ENCODE measurements at regions not wholly inside any gene's neighbourhood (a gene's known extent, or its start where the extent isn't known, plus 50 kb on each side); places are given as distances from the start of the nearest gene placed in this dataset.
A peak's percentile ranks its signal among the peaks of the same experiment; 100 is the strongest.

DNA sequence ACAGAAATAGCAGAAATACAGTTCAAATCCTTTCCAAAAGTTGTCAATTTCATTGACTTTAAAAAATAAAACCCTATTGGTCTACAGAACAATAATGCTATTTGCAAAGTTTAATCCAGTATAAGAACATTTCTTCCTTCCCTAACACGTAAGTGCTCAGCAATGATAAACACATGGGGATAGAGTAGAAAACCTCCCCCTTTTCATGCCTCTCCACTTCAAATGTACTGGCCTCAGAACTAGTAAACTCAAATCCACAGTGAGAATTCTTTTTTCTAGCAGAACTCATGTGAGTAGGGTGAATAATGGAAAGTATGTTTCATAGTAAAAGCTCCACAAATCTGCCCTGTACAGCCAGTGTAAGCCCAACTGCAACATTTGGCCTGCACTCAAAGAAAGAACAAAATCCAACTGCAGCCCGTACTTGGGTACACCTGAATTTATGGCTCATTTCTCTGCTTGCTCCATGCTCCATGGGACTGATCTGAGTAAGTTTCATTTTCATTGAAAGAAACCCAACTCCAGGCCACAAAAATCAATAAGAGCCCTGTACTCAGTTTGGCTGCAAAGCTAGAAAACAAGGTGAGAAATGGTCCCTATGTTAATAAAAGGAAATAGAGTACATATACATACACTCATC, 115.0 kb upstream of the RMDN2 start:
- DNase-seq = no peak

DNA sequence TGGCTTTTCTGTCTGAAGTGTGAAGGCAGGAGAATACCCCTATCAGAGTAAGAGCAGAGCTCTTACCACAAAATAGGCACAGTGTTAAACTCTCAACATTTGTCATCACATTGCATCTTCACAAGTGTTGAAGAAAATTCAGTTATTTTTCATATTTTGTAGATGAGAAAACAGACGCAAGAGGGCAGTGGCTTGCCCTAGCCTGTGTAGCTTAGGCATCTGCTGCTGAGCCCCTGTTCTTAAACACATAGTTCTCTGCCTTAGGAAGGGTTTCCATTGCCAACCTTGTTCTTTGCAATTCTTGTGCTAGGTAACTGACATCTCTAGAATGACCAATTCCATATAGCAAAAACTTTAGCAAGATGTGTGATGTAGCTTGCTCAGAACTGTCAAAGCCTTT, 112.7 kb upstream of the RMDN2 start:
- DNase-seq = no peak

DNA sequence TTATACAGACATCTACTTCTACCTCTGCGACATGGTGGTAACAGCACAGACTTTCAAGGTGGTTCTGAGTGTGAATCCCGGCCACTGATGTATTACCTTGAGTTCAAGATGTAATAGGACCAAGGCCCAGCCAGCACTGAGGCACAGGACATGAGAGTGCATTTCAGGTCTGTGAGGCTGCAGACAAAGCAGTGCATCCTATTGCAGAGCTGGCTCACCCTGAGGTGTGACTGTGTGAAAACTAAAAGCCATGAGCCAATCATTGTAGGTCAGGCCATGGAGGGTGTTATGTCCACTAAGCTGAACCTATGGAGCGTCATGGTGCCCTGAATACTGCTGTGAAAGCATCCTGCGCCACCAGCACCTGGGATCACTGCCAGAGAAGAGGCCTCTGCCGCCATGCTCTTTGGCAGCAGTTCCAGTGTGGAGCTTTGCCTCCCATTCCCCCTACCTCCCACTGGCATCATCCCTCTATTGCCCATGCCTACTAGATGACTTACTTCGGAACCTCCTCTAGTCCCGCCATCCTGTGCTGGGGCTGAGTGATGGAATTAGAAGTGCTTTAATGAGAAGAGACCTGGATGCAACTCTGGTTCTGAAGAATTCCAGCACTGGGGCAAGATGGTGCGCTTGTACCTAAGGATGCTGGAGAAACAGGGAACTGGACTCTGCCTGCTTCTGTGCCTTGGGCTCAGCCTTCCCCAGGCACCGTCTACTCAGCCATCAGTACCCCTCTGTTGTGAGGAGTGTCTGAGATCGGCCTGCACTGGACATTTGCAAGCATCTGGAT, 112.0 kb upstream of the RMDN2 start:
- DNase-seq = no peak

DNA sequence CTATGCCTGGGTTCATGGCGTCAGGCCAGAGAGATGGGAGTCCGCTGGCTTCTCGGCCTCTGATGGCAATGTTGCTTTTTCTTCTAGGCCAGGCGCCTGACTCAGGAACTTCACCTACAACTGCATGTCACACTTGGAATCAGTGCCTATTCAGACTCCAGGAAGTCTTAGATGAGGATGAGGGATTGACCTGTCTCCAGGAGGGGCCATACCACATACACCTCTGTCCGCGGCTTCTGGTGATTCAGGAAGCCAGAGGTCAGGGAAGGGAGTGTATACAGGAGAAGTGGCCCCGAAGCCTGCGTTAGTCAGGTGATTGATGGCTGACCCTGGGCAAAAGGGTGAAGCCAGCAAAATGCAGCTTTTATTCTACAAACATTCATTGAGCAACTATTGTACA, 109.1 kb upstream of the RMDN2 start:
- DNase-seq = no peak

DNA sequence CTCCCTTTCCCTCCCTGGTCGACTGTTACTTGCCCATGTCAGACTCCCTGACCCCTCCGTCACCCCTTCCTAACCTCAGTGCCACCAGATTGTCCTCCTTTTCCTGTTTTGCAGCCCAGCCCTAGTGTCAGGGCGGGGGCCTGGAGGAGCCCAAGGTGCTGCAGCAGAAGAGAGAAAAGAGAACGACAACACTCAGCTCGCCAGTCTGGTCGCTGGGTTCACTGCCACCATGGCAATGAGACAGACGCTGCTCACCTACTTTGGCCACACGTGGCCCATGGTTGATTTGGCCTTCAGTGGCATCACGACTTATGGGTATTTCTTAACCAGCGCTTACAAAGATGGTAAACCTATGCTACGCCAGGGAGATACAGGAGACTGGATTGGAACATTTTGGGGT, 108.4 kb upstream of the RMDN2 start:
- no peak for DNase-seq

DNA sequence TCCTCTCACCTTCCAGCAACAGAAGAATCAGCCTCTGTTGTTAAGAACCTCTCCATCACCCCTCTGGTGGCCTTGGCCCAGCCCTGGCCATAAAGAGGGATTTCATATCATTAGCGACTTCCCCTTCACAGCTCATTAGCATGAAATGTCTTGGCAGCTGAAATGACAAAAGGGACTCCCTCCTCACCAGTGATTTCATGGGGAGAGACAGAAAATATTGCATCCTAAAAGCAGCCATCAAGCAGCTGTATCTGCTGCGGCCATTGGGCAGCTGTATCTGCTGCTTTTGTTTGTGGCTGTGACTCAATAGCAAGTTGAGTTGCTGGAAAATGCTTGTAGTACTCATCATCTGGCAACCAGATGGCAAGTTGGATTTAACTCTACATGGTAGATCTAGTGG, 105.9 kb upstream of the RMDN2 start:
- DNase-seq = no peak

DNA sequence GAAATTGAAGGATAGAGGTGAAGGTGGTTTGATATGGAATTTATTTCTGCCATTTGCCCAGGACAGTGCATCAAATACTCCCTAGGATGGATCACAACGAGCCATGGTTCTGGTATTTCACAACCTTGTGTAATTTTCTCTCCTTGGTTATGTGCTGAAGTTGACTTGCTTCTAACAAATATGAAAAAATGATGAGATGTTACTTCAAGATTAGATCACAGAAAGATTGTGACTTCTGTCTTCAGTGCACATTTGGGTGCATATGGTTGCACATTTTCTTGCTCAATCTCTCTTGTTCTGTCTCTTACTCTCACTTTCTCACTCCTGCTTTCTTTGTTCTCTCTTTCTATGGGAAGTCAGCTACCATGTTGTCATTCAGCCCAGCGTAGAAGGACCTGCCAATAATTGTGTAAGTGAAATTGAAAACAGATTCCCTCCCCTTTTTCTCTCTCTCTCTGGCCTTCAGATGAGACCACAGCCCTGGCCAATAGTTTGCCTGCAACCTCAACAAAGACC, 104.6 kb upstream of the RMDN2 start:
- no peak for DNase-seq

DNA sequence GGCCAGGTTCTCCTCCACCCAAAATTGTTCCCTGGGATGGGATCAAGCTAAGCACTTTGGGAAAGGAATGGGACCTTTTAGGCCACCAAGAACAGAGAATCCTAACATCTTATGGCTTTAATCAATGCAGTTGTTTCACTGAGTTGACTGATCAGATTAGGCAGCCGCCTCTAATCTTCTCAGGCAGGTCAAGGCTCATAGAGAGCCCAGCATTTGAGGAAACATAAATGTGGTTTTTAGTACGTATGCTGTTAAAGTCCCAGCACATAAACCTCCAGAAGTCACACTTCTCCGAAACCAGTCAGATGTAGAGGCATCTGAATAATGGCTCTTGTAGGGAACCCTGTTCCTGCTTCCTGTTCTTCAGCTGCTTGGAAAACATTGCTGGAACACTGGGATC, 99.5 kb upstream of the RMDN2 start:
- DNase-seq = no peak

DNA sequence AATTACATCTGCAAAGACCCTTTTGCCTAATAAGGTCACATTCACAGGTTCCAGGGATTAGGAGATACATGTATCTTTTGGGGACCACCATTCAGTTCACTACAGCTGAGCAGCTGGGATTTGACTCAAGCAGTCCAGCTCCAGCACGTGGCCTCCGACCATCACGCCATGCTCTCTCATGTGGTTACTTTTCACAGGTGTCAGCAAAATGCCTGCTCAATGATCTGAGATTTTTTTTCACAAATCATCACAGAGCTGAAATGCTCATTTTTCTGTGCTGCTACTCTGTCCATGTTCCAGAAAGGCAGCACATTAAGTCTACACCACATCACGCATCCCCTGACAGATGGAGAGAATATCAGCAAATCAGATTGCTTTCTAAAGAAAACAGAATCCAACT, 98.5 kb upstream of the RMDN2 start:
- DNase-seq = no peak

DNA sequence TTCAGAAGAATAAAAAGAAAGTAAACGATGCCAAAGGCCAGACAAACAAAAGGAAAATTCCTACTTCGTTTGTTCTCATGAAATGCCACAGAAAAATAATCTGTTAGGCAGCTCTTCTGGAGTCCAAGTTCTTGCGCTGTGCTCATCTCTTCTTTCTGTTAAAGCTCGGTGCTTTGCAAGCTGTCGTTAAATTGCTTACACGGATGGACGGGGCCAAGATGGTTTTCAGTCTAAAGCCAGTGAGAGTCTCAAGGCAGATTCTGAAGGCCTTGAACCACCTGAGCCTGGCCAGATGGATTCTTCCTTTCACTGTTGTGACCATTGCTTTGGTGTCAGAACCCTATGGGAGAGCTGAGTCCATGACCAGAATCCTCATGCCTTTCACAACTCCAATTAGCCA, 97.6 kb upstream of the RMDN2 start:
- DNase-seq = no peak

DNA sequence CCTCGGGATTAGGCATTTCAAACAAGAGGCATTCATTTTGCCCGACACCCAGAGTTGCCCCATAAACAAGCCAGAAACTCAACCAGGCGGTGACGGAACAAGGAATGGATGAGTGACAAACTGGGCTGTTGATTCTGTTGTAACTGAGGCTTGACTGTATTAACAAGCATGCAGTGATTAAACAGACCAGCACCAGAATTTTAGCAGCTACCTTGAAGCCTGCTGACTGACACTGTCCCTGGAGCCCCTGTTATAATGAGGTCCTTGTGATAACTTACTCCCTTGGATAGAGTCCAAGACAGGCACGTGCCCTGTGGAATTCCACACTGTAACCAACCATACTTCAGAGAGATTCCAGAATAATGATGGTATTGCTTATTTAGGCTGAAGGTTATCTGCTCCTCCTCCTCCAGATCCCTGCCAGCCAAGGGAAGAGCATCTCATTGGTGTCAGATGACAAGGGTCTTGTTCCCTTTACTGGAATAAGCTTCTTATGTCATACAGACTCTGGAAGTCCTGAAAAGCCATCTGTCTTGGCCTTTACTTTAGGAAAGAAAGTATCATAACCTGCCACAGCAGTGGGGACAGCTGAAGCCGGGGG, 97.1 kb upstream of the RMDN2 start:
- no peak for DNase-seq

DNA sequence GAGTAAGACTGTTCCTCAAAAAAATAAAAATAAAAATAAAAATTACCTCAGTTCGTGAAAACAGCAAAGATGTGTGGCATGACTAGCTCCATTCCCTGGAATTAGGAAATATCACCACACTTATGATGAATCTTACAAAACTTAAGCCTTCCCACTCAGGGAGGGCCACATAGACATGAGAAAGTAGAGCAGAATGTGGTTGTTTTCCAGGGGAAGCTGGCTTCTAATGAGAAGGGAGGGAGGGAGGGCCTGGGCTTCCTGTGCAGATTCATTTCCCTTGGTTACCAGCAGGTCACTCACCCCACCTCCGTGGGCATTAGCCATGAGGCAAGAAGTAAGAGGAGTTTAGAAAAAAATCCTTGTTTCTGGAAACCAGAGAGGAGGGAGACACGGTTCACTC, 95.9 kb upstream of the RMDN2 start:
- DNase-seq = no peak

DNA sequence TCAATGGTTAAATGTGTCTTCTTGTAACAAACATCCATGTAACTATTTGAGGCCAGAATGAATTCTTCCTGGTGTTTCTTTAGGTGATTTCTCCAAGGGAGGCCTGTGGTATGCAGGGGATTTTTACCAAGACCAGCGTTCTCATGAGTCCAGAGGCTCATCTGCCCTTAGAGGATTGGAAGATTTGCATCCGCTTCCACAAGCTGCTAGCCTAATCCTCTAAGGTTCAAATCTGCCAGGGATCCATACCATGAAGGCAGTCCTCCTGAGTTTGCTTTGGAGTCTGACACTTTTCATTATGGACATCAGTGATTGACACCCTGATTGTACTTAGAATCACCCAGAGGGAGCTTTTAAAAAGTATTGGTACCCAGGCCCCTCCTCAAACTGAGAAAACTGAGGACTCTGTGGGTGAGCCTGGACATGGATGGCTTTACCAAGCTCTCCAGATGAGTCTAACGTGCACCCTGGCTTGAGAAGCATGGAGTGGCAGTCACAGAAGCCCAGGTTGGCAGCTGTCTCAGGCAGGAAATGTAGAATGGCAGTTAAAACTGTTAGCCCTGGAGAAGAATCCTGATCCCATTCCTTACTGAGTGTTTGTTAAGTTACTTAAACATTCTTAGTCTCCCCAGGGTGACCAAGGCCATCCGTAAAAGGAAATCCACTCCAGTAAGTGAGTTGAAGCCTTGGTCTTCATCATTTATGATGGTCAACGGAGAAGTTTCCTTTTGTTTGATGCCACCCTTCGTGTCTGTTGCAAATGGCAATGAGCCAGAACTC, 95.3 kb upstream of the RMDN2 start:
- no peak for DNase-seq

DNA sequence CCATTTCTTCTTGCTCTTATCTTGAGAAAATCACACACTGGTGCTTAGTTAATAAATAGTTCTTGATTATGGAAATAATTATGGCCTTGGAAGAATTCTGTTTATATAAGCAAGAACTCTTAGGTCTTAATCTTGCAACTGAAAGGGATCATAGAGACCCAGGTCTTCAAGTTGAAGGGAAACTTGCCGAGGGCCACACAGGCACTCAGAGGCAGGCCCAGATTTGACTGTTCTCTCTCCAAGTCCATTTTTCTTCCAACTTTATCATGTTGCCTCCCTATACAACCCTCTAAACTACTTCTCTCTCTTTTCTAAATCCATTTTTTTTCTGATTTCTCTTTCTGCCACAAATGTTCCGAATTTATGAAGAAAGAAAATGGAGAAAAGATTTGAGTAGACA, 94.5 kb upstream of the RMDN2 start:
- DNase-seq = no peak

DNA sequence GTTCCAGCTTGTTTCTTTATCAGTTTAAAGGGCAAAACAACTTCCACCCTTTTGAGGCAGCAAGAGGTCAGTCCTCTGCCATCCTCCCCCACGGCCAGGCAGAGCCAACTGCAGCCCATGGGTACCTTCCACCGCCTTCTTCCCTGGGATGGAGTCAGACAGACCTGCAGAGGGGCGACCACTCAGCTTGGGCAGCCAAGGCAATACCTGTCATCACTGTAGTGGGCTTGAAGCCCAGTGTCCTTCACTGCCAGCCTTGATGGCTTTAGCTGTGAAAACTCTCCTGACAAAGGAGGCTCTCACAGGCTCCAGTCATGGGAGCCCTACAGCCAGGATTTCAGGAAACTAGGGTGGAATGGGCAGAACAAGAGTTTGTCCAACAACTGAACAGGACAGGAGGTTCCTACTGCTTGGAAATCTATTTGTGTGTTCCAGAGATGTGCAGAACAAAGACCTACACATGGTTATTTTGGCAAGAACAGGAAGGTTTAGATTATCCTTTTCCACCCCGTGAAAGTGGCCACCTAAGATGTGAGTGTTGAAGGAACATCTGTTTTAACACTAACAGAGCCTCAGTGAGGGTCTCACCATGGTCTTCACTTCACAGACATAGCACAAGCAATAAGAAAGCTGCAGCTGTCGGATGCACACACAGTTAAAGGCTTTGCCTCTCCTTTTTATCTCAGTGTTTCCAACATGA, 93.9 kb upstream of the RMDN2 start:
- DNase-seq = no peak

DNA sequence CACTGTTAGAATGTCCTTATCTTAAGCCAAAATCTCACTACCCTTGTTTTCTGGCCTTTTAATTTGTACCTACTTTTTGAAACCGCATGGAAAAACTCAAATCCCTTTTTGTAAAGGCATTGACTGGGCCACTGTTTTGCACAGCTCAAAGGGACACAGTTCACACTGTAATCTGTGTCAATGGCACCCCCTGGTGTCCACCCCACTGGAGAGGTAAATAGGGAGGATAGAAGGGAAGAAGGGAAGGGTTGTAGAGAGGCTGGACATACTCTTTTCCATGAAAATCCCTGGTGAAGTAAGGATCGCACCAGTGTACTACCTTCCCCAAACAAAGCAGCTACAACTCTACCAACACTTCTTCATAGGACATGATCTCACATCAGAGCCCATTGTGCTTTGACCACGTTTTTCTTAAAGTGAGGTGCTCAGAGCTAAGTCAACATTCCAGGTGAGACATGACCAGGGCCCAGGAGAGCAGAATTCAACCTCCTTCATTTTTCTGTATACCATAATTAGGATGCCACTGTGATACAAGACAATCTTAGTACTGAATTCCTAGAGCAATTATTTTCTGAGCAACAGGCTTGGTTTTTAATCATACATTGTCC, 92.4 kb upstream of the RMDN2 start:
- peak; percentile 28 to 52 for DNase-seq

DNA sequence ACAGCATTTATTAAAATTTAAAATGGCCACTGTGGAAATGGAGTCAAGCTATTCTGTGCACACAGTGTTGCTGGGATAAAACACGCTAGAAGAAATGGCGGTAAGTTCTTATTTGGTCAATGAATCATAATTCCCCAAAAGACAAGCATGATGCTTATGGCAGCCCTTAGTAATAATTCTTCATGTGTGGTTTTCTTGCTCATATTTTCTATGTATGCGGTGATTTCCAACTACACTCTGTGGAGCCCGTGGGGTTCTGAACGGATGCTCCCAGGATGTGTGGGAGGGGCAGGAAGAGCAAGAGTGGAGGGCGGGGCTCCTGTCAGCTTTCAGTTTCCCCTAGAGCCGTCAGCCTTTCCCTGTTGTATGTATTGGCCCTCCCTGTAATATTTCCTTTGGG, 91.7 kb upstream of the RMDN2 start:
- DNase-seq = no peak

DNA sequence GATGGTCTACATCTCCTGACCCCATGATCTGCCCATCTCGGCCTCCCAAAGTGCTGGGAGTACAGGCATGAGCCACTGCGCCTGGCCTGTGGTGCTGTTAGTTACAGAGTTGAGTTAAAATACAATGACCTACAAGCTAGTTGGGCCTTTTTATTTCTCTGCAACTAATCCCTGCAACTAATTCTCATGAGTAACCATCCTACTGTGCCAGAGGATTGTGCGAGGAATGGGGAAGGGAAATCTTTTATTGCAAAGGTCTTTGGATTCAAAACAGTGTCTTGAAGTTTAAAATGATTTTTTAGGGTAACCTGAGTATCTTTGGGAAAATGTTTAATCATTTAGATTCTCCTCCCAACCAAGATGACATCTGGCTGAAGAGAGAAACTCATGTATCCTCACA, 88.8 kb upstream of the RMDN2 start:
- DNase-seq = no peak

DNA sequence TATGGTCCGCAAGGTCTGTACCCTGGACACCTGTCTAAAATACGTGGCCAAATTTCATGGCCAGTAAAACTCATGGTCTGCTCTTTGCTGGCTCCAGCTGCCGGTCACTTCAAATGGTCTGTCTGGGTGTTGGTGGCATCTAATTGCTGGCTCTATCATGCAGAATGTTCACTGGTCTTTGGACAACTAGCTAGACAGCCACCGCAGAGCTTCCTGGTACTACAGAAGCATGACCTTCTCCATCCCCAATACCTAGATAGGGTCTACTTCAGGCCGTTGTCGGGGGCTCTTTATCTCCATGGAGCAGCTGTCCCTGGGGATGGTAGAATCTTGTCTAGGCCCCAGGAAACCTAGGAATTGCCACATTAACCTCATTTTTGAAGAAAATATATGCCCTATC, 88.4 kb upstream of the RMDN2 start:
- DNase-seq = no peak

DNA sequence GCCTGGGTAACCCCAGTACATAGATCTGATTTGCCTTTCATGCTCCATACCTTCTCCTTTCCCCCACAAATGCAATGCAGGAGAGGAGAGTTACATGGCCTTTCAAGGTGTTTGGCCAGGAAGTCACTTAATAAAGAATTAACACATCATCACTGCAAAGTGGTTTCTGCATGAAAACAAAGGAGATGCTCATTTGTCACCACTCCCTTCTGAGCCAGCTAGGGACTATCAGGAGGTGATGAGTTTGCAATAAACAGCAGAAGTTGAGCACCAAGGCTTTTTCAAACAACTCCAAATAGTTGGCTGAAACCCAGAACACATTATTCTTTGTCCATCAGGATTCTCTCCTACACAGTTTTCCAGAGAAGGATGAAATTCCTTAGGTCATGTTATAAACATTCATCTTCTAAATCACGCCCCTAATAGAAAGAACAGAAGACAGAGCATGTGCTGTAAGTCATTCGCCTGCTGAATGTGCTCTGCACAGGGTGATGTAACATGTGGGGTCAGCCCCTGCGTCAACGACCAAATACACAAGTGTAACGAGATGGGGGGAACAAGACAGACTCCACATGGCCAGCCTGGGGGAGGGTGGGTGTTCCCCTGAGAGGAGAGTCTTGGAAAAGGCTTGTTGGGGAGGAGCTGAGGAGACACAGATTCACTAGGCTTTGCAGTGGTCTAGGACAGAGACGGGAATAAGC, 87.3 kb upstream of the RMDN2 start:
- no peak for DNase-seq

DNA sequence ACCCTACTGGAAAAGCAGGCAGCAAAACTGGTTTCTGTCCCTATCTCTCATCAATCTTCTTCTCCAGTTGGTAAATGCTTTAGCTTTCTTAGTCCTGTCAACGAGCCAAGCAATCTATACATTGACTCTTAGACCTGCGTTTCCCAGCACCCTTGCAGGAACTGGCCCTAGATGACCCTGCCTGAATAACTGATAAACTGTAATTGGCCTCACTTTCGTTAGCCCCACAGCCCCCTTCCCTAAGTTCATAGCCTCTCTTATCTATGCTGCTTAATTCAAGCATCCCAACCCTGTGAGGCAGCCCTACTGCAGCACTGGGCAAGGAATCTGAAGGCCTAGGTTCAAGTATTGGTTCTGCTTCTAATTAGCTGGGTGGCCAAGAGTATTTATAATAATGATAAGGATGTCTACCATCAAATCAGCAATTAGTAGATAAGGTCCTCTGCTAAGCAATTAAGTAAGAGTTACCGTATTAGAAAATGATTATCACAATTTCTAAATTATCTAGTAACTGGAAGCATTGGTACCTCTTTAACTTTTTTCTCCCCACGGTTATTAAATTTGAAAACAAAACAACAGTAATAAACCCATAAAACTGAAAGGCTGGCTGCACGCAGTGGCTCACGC, 86.4 kb upstream of the RMDN2 start:
- DNase-seq = no peak

All from NCI-H1930 (cell line).